Parathyroid adenoma (tissue), 2 donors: ENCODE measurements at regions not wholly inside any gene's neighbourhood (a gene's known extent, or its start where the extent isn't known, plus 50 kb on each side); places are given as distances from the start of the nearest gene placed in this dataset.

Source experiments
- H2AFZ ChIP-seq: fragments of 300-600 bp; sonication (generic); one replicate; pipeline ENCODE4 v1.7.0; 2017; ENCODE audit warnings: antibody characterized with exemption, mild to moderate bottlenecking
- H3K27ac ChIP-seq: fragments of 300-600 bp; sonication (generic); one replicate; pipeline ENCODE4 v1.7.0; 2017
- H3K27me3 ChIP-seq: fragments of 300-600 bp; sonication (generic); one replicate; pipeline ENCODE4 v1.7.0; 2017; ENCODE audit warnings: low read length; ENCODE audit not compliant: control insufficient read depth, insufficient read depth
- H3K36me3 ChIP-seq: fragments of 300-600 bp; sonication (generic); one replicate; pipeline ENCODE4 v1.7.0; 2017; ENCODE audit warnings: low read length; ENCODE audit not compliant: control insufficient read depth, insufficient read depth
- H3K4me1 ChIP-seq: fragments of 300-600 bp; sonication (generic); one replicate; pipeline ENCODE4 v1.7.0; 2017; ENCODE audit warnings: control low read depth
- H3K4me2 ChIP-seq: fragments of 300-600 bp; sonication (generic); one replicate; pipeline ENCODE4 v1.7.0; 2017; ENCODE audit warnings: low read length
- H3K4me3 ChIP-seq: fragments of 300-600 bp; sonication (generic); one replicate; pipeline ENCODE4 v1.7.0; 2017; ENCODE audit warnings: low read depth, low read length
- H3K79me2 ChIP-seq: fragments of 300-600 bp; sonication (generic); one replicate; pipeline ENCODE4 v1.7.0; 2017; ENCODE audit warnings: control low read depth
- H3K9ac ChIP-seq: fragments of 300-600 bp; sonication (generic); one replicate; pipeline ENCODE4 v1.7.0; 2017; ENCODE audit warnings: mild to moderate bottlenecking
- H3K9me3 ChIP-seq: fragments of 300-600 bp; sonication (generic); one replicate; pipeline ENCODE4 v1.7.0; 2017; ENCODE audit warnings: low read length; ENCODE audit not compliant: control insufficient read depth
- TF ChIP-seq, protein P1 (sequence below): fragments of 300-600 bp; sonication (generic); IDR thresholded peaks from one replicate; pipeline ENCODE4 v1.7.0; 2017; ENCODE audit warnings: antibody characterized with exemption, mild to moderate bottlenecking
- donor health status: primary hyperparathyroidism.

DNA sequence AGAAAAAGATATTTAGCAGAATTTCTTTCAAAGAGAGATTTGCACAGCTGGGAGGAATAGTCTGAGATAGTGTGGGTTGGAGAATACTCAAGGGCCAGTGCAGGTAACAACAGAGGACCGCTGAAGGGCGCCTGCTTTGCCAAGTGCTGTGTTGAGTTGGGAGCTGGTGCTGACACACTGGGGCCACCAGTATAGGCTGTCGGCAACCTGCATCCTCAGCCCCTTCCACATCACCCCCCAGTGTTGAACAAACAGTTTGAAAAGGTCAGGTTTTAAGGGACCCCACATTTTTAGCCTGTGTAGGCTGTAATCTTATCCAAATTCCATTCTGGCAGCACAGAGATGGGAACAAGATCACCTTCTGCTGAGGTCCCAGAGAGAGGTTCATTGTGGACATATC is 96.6 kb downstream of the ABHD5 start:
- Histone ChIP-seq H3K9me3 (no peaks in the 10 kb centered on the region), H3K36me3 (no peaks in the 10 kb centered on the region)
- TF ChIP-seq, protein P1, sequence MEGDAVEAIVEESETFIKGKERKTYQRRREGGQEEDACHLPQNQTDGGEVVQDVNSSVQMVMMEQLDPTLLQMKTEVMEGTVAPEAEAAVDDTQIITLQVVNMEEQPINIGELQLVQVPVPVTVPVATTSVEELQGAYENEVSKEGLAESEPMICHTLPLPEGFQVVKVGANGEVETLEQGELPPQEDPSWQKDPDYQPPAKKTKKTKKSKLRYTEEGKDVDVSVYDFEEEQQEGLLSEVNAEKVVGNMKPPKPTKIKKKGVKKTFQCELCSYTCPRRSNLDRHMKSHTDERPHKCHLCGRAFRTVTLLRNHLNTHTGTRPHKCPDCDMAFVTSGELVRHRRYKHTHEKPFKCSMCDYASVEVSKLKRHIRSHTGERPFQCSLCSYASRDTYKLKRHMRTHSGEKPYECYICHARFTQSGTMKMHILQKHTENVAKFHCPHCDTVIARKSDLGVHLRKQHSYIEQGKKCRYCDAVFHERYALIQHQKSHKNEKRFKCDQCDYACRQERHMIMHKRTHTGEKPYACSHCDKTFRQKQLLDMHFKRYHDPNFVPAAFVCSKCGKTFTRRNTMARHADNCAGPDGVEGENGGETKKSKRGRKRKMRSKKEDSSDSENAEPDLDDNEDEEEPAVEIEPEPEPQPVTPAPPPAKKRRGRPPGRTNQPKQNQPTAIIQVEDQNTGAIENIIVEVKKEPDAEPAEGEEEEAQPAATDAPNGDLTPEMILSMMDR, result no peak

GRCh38 chr3:43789028-43789427 is 98.3 kb downstream of the ABHD5 start:
- Histone ChIP-seq H3K4me2 (no peak overlapping the region), H3K27me3 (no peaks in the 10 kb centered on the region), H2AFZ (no peak overlapping the region), H3K9ac (no peak overlapping the region), H3K4me1 (no peaks in the 10 kb centered on the region), H3K79me2 (no peaks in the 10 kb centered on the region), H3K36me3 (no peaks in the 10 kb centered on the region), H3K27ac (no peak overlapping the region), H3K4me3 (no peak overlapping the region), H3K9me3 (no peaks in the 10 kb centered on the region)
- TF ChIP-seq, protein P1, result no peak

More for the DNA sequence above, 96.6 kb downstream of the ABHD5 start:
- H3K4me3 ChIP-seq, result no peak overlapping the region
- no peak overlapping the region for H3K4me2 ChIP-seq
- no peak overlapping the region for H3K27ac ChIP-seq
- H2AFZ ChIP-seq, result no peak overlapping the region
- H3K27me3 ChIP-seq, result no peaks in the 10 kb centered on the region
- no peaks in the 10 kb centered on the region for H3K4me1 ChIP-seq
- no peak overlapping the region for H3K9ac ChIP-seq
- H3K79me2 ChIP-seq, result no peaks in the 10 kb centered on the region

- TF ChIP-seq, protein P1, result no peak
- Histone ChIP-seq H3K9me3 (no peaks in the 10 kb centered on the region), H3K27ac (no peak overlapping the region), H2AFZ (no peak overlapping the region), H3K79me2 (no peaks in the 10 kb centered on the region), H3K4me1 (no peaks in the 10 kb centered on the region), H3K27me3 (no peaks in the 10 kb centered on the region), H3K4me2 (no peak overlapping the region), H3K4me3 (no peak overlapping the region), H3K9ac (no peak overlapping the region), H3K36me3 (no peaks in the 10 kb centered on the region)
These were observed 99.3 kb downstream of the ABHD5 start for GRCh38 chr3:43790060-43790459.

- Histone ChIP-seq H3K4me3 (no peak overlapping the region), H3K9me3 (no peaks in the 10 kb centered on the region), H2AFZ (no peak overlapping the region), H3K27me3 (no peaks in the 10 kb centered on the region), H3K27ac (no peak overlapping the region), H3K9ac (no peak overlapping the region), H3K79me2 (no peaks in the 10 kb centered on the region), H3K4me1 (no peaks in the 10 kb centered on the region), H3K36me3 (no peaks in the 10 kb centered on the region), H3K4me2 (no peak overlapping the region)
- TF ChIP-seq, protein P1, result no peak
These were observed 99.7 kb downstream of the ABHD5 start for GRCh38 chr3:43790476-43790875.

DNA sequence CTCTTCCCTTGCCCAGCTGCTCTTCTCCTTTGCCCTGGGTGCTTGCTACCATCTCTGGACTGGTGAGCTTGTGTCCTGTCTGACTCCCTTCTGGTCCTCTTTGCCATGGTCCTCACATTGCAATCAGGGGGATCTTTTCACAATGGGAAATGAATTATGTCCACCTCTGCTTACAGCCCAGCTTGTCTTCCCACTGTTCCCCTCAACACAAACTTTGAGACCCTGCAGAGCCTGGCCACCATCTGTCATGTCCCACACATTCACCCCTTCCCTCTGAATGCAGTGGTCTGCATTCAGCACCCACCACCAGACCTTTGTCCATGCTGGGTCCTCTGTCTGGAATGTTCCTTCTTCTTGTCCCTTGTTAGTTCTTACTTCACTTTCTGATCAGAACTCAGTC is 100.5 kb downstream of the ABHD5 start:
- Histone ChIP-seq H3K27me3 (no peaks in the 10 kb centered on the region), H3K36me3 (no peaks in the 10 kb centered on the region), H3K4me1 (no peaks in the 10 kb centered on the region), H3K9me3 (no peaks in the 10 kb centered on the region), H3K9ac (no peak overlapping the region), H3K4me3 (no peak overlapping the region), H2AFZ (no peak overlapping the region), H3K27ac (no peak overlapping the region), H3K4me2 (no peak overlapping the region), H3K79me2 (no peaks in the 10 kb centered on the region)
- TF ChIP-seq, protein P1, result no peak
